Astrocyte (in vitro differentiated cells and primary cell): ENCODE measurements at regions not wholly inside any gene's neighbourhood (a gene's known extent, or its start where the extent isn't known, plus 50 kb on each side); places are given as distances from the start of the nearest gene placed in this dataset.

Experiments used
- DNase-seq: peaks from one replicate; pipeline ENCODE4 v3.0.0-alpha.2; 2010; ENCODE audit warnings: low read depth
- FAIRE-seq: peaks from 2 replicates; lab custom pipeline; 2011; peaks lifted over from hg19 to GRCh38; lab: Jason Lieb, UNC
- H2AFZ ChIP-seq: 2 replicates; pipeline ENCODE4 v1.6.0; 2012; ENCODE audit warnings: low read depth, low read length, inconsistent platforms
- H3K27ac ChIP-seq: 2 replicates; pipeline ENCODE4 v1.5.1; 2011; ENCODE audit warnings: low read depth, low read length, inconsistent platforms
- H3K27me3 ChIP-seq: 2 replicates; pipeline ENCODE4 v1.6.0; 2011; ENCODE audit warnings: low read length, inconsistent platforms; ENCODE audit not compliant: insufficient read depth
- H3K36me3 ChIP-seq: 2 replicates; pipeline ENCODE4 v1.5.1; 2011; ENCODE audit warnings: low read length, inconsistent platforms; ENCODE audit not compliant: insufficient read depth
- H3K4me1 ChIP-seq: 2 replicates; pipeline ENCODE4 v1.5.1; 2011; ENCODE audit warnings: low read length, inconsistent platforms; ENCODE audit not compliant: insufficient read depth
- H3K4me2 ChIP-seq: 2 replicates; pipeline ENCODE4 v1.6.0; 2012; ENCODE audit warnings: low read length, inconsistent platforms
- H3K4me3 ChIP-seq: 2 replicates; pipeline ENCODE4 v1.5.1; 2011; ENCODE audit warnings: low read depth, mild to moderate bottlenecking, low read length, inconsistent platforms; ENCODE audit not compliant: insufficient read depth
- H3K79me2 ChIP-seq: 2 replicates; pipeline ENCODE4 v1.6.0; 2012; ENCODE audit warnings: mild to moderate bottlenecking, low read length, inconsistent platforms; ENCODE audit not compliant: insufficient read depth
- H3K9ac ChIP-seq: 2 replicates; pipeline ENCODE4 v1.6.0; 2012; ENCODE audit warnings: mild to moderate bottlenecking, low read length, inconsistent platforms
- H3K9me3 ChIP-seq: 2 replicates; pipeline ENCODE4 v1.5.1; 2012; ENCODE audit warnings: low read depth, mild to moderate bottlenecking, low read length, inconsistent platforms; ENCODE audit not compliant: insufficient read depth
- H4K20me1 ChIP-seq: 2 replicates; pipeline ENCODE4 v1.6.0; 2012; ENCODE audit warnings: low read length, inconsistent platforms; ENCODE audit not compliant: insufficient read depth
- H3K27ac Mint-ChIP-seq: one replicate; pipeline ENCODE4 v1.8.0; 2021; ENCODE audit warnings: mild to moderate bottlenecking, mixed read lengths; ENCODE audit not compliant: unreplicated experiment
- H3K27me3 Mint-ChIP-seq: one replicate; pipeline ENCODE4 v1.8.0; 2021; ENCODE audit warnings: low read depth, mixed read lengths; ENCODE audit not compliant: unreplicated experiment
- H3K36me3 Mint-ChIP-seq: one replicate; pipeline ENCODE4 v1.8.0; 2021; ENCODE audit warnings: low read depth, mixed read lengths; ENCODE audit not compliant: unreplicated experiment
- H3K4me1 Mint-ChIP-seq: one replicate; pipeline ENCODE4 v1.8.0; 2021; ENCODE audit warnings: low read depth, mixed read lengths; ENCODE audit not compliant: unreplicated experiment
- H3K4me3 Mint-ChIP-seq: one replicate; pipeline ENCODE4 v1.8.0; 2021; ENCODE audit warnings: mild to moderate bottlenecking, moderate library complexity, mixed read lengths; ENCODE audit not compliant: unreplicated experiment
- H3K9me3 Mint-ChIP-seq: one replicate; pipeline ENCODE4 v1.8.0; 2021; ENCODE audit warnings: mild to moderate bottlenecking, mixed read lengths; ENCODE audit not compliant: unreplicated experiment
- EZH2 ChIP-seq: IDR thresholded peaks from 2 replicates; pipeline ENCODE4 v1.6.1; 2012; ENCODE audit warnings: mild to moderate bottlenecking, low read length, inconsistent platforms; ENCODE audit not compliant: insufficient read depth
- TF ChIP-seq, protein P1 (sequence below): IDR thresholded peaks from 2 replicates; pipeline ENCODE4 v1.5.1; 2011; ENCODE audit warnings: low read depth, mild to moderate bottlenecking, inconsistent platforms, low read length, moderate library complexity; ENCODE audit not compliant: insufficient read depth

DNA sequence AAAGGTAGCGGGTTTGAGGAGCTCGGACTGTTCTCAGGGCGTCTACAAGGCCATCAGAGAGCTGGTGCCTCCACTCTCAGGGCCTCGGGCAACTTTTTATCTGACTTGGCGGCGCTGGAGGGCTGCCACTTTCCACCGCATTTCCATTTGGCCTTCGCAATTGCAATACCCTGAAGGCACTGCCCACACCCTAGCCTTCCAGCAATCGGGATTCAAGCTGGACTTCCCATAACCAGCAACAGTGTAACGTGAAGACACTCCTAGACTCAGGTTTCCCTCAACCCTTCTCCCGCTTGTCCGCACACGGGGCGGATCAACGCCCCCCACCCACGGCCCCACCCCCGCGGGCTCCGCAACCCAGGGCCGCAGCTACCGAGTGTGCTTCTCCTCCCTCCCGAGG, 50.2 kb upstream of the BCOR start:
- no peak overlapping the region for H3K4me2 ChIP-seq
- H3K27me3 ChIP-seq, result no peaks in the 10 kb centered on the region
- no peak overlapping the region for H3K27ac ChIP-seq

More for the DNA sequence above, 50.2 kb upstream of the BCOR start:
- Histone ChIP-seq H3K79me2 (no peaks in the 10 kb centered on the region), H3K36me3 (no peaks in the 10 kb centered on the region), H3K9ac (no peak overlapping the region), H4K20me1 (no peaks in the 10 kb centered on the region), H2AFZ (no peak overlapping the region), H3K4me1 (peaks cover 6% of the 10 kb centered on the region), H3K4me3 (no peak overlapping the region), H3K9me3 (no peaks in the 10 kb centered on the region)
- DNase-seq (no peak), FAIRE-seq (no peak)
- Mint-ChIP-seq H3K4me1 (no peaks in the 10 kb centered on the region), H3K27me3 (peaks cover 33% of the 10 kb centered on the region), H3K36me3 (peaks cover 2% of the 10 kb centered on the region), H3K27ac (no peak overlapping the region), H3K9me3 (peaks cover 3% of the 10 kb centered on the region), H3K4me3 (no peak overlapping the region)
- TF ChIP-seq, protein P1, sequence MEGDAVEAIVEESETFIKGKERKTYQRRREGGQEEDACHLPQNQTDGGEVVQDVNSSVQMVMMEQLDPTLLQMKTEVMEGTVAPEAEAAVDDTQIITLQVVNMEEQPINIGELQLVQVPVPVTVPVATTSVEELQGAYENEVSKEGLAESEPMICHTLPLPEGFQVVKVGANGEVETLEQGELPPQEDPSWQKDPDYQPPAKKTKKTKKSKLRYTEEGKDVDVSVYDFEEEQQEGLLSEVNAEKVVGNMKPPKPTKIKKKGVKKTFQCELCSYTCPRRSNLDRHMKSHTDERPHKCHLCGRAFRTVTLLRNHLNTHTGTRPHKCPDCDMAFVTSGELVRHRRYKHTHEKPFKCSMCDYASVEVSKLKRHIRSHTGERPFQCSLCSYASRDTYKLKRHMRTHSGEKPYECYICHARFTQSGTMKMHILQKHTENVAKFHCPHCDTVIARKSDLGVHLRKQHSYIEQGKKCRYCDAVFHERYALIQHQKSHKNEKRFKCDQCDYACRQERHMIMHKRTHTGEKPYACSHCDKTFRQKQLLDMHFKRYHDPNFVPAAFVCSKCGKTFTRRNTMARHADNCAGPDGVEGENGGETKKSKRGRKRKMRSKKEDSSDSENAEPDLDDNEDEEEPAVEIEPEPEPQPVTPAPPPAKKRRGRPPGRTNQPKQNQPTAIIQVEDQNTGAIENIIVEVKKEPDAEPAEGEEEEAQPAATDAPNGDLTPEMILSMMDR, result no peak
- no peak for TF ChIP-seq EZH2
